ENCODE measurements at regions not wholly inside any gene's neighbourhood (a gene's known extent, or its start where the extent isn't known, plus 50 kb on each side); places are given as distances from the start of the nearest gene placed in this dataset.
"Not testable (repeated sequence)": the region's sequence is repeated elsewhere in the genome, so short reads cannot be mapped to it uniquely, and the experiment has no call there.

GRCh38 chr6:126890055-126890454, 228.4 kb upstream of the RSPO3 start:
- no peak for DNase-seq (ENCODE audit: low read depth)
- TF ChIP-seq, protein P1, sequence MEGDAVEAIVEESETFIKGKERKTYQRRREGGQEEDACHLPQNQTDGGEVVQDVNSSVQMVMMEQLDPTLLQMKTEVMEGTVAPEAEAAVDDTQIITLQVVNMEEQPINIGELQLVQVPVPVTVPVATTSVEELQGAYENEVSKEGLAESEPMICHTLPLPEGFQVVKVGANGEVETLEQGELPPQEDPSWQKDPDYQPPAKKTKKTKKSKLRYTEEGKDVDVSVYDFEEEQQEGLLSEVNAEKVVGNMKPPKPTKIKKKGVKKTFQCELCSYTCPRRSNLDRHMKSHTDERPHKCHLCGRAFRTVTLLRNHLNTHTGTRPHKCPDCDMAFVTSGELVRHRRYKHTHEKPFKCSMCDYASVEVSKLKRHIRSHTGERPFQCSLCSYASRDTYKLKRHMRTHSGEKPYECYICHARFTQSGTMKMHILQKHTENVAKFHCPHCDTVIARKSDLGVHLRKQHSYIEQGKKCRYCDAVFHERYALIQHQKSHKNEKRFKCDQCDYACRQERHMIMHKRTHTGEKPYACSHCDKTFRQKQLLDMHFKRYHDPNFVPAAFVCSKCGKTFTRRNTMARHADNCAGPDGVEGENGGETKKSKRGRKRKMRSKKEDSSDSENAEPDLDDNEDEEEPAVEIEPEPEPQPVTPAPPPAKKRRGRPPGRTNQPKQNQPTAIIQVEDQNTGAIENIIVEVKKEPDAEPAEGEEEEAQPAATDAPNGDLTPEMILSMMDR (IDR thresholded peaks at IDR 0.05; ENCODE audit: control insufficient read depth, insufficient read depth, low read depth, low read length, missing control alignments): no peak
- no peak overlapping the region for H3K4me3 ChIP-seq (ENCODE audit: control insufficient read depth, low read depth, low read length)

GRCh38 chr6:126891158-126891557, 227.3 kb upstream of the RSPO3 start:
- DNase-seq (ENCODE audit: low read depth): no peak
- H3K4me3 ChIP-seq (ENCODE audit: control insufficient read depth, low read depth, low read length): no peak overlapping the region
- TF ChIP-seq, protein P1 (IDR thresholded peaks at IDR 0.05; ENCODE audit: control insufficient read depth, insufficient read depth, low read depth, low read length, missing control alignments): no peak

DNA sequence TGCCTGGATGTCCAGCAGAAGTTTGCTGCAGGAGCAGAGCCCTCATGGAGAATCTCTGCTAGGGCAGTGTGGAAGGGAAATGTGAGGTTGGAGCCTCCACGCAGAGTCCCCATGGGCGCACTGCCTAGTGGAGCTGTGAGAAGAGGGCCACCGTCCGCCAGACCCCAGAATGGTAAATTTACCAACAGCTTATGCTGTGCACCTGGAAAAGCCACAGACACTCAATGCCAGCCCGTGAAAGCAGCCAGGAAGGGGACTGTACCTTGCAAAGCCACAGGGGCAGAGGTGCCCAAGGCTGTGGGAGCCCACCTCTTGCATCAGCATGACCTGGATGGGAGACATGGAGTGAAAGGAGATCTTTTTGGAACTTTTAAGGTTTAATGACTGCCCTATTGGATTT, 225.6 kb upstream of the RSPO3 start:
- DNase-seq (ENCODE audit: low read depth); H3K4me3 ChIP-seq (ENCODE audit: control insufficient read depth, low read depth, low read length): not testable (repeated sequence)

GRCh38 chr6:126897758-126898157, 220.7 kb upstream of the RSPO3 start:
- TF ChIP-seq, protein P1 (IDR thresholded peaks at IDR 0.05; ENCODE audit: control insufficient read depth, insufficient read depth, low read depth, low read length, missing control alignments): no peak
- DNase-seq (ENCODE audit: low read depth): no peak

DNA sequence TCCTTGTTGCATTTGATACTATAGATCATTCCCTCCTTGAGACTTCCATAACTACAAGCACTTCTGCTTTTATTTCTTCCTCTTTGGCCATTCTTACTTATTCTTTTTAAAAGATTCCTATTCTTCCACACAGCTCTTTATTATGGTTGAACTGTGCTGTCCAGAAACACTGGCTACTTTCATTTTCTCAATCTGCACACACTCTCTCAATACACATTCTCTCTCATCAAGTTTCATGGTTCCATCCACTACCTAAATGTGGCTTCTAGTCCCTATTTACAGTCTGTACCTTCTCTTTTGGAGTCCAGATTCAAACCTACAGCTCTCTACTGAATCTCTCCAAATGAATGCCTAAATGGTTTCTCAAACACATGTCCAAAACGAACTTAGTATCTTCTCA, 214.3 kb upstream of the RSPO3 start:
- no peak for DNase-seq (ENCODE audit: low read depth)
- H3K4me3 ChIP-seq (ENCODE audit: control insufficient read depth, low read depth, low read length): no peak overlapping the region
- TF ChIP-seq, protein P1 (IDR thresholded peaks at IDR 0.05; ENCODE audit: control insufficient read depth, insufficient read depth, low read depth, low read length, missing control alignments): no peak

More at GRCh38 chr6:126897758-126898157, 220.7 kb upstream of the RSPO3 start:
- no peak overlapping the region for H3K4me3 ChIP-seq (ENCODE audit: control insufficient read depth, low read depth, low read length)

GRCh38 chr6:126905917-126906316, 212.6 kb upstream of the RSPO3 start:
- no peak for DNase-seq (ENCODE audit: low read depth)
- H3K4me3 ChIP-seq (ENCODE audit: control insufficient read depth, low read depth, low read length): no peak overlapping the region
- TF ChIP-seq, protein P1 (IDR thresholded peaks at IDR 0.05; ENCODE audit: control insufficient read depth, insufficient read depth, low read depth, low read length, missing control alignments): no peak

DNA sequence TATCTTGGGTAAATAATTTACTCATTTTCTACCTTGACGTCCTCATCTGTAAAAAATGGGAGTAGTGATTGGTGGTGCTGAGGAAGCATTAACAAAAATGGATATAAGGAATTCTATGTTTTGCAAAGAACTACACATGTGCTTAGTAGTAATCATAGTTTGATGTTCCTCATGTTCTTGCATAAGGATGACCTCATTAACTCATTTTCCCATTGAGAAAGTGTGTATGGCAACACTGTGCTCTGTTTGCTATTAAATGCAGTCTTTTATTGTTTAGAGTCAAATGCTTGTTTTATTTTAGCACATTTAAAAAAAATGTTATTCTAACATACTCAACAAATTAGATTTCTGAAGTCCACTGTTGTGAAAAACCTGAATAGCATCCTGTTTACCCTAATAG, 211.2 kb upstream of the RSPO3 start:
- TF ChIP-seq, protein P1 (IDR thresholded peaks at IDR 0.05; ENCODE audit: control insufficient read depth, insufficient read depth, low read depth, low read length, missing control alignments): no peak
- no peak for DNase-seq (ENCODE audit: low read depth)
- H3K4me3 ChIP-seq (ENCODE audit: control insufficient read depth, low read depth, low read length): no peak overlapping the region

Data from AG09309 (cell line).